ENCODE measurements at regions not wholly inside any gene's neighbourhood (a gene's known extent, or its start where the extent isn't known, plus 50 kb on each side); places are given as distances from the start of the nearest gene placed in this dataset.
"Not testable (repeated sequence)": the region's sequence is repeated elsewhere in the genome, so short reads cannot be mapped to it uniquely, and the experiment has no call there.

DNA sequence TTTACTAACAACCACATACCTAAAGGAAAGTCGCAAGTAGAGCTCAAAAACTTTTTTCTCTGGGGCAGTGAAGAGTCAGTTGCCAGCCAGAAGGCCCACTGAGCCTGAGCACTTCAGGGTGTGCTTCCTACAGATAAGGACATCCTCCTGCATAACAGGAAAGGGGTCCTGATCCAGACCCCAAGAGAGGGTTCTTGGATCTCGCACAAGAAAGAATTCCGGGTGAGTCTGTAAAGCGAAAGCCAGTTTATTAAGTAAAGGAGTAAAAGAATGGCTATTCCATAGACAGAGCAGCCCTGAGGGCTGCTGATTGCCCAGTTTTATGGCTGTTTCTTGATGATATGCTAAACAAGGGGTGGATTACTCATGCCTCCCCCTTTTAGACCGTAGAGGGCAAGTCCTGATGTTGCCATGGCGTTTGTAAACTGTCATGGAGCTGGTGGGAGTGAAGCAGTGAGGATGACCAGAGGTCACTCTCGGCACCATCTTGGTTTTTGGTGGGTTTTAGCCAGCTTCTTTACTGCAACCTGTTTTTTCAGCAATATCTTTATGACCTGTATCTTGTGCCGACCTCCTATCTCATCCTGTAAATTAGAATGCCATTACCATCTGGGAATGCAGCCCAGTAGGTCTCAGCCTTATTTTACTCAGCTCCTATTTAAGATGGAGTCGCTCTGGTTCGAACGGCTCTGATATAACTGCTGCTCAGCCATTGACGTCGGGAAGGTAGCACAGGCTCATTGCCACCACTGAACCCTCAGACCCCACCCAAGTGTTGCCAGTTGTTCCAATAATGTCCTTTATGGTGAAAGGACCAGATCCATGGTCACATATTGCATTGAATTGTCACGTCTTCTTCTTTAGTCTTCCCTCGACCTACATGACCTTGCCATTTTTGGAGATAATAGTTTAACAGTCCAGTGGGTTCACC, 96.6 kb upstream of the ERRFI1 start:
- no peaks in the 10 kb centered on the region for H3K9me3 Mint-ChIP-seq
- no peaks in the 10 kb centered on the region for H3K36me3 Mint-ChIP-seq (ENCODE audit: low read depth)
- H3K27me3 Mint-ChIP-seq: peaks cover 2% of the 10 kb centered on the region

DNA sequence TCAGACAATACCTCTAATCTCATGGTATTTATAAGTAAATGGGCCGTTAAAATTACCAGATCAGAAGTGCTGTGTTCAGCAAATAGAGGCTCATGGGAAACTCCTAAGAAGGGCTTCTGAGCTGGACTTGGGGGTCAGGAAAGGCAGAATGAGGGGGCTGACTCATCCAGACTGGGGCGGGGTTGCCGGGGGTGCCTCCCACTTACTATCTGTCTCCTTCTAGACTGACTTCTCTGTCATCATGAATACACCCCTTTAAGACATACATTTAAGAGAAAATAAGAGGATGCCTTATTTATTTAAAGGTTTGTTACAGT, 96.0 kb upstream of the ERRFI1 start:
- H3K4me1 Mint-ChIP-seq (ENCODE audit: low read depth): peaks cover 29% of the 10 kb centered on the region
- no peaks in the 10 kb centered on the region for H3K9me3 Mint-ChIP-seq
- peaks cover 2% of the 10 kb centered on the region for H3K27me3 Mint-ChIP-seq
- peak overlapping the region; percentile 68 for H3K27ac Mint-ChIP-seq
- H3K36me3 Mint-ChIP-seq (ENCODE audit: low read depth): no peaks in the 10 kb centered on the region
- intact Hi-C loops (cut with micrococcal nuclease): no loop called here
- no peak overlapping the region for H3K4me3 Mint-ChIP-seq

More for the DNA sequence above, 96.6 kb upstream of the ERRFI1 start:
- intact Hi-C loops (cut with micrococcal nuclease): no loop called here
- no peak overlapping the region for H3K4me3 Mint-ChIP-seq
- H3K27ac Mint-ChIP-seq: no peak overlapping the region
- peaks cover 33% of the 10 kb centered on the region for H3K4me1 Mint-ChIP-seq (ENCODE audit: low read depth)

DNA sequence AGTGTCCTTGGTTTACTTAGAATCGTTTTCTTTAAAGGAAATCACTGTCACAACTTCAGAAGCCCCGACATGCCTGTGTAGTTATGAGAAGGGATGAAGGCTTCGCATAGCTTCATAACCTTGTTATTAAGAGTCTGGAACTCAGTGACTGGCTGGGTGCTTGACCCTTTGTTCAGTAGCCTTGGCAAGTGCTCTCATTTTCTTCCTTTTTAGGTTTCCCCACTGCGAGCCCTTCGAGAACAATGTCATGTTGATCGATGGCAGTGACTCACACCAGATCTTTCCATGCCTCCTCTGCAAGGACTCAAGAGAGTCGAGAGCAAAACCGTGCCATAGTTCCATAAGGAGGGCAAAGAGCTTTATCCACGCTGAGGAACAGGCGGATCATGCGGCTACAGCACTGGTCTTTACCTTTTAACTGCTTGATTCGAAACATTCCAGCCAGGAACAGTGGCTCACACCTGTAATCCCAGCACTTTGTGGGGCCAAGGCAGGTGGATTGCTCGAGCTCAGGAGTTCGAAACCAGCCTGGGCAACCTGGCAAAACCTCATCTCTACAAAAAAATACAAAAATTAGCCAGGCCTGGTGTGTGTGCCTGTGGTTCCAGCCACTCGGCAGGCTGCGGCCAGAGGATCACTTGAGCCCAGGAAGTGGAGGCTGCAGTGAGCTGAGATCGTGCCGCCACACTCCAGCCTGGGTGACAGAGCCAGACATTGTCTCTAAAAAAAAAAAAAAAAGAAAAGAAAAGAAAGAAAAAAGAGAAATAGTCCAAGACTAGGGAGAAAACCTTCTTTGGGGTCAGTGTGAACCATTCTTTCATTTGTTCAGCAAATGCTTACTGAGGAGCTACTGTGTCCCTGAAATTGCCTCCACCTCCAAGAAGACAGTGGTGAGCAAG, 95.4 kb upstream of the ERRFI1 start:
- no peaks in the 10 kb centered on the region for H3K9me3 Mint-ChIP-seq
- intact Hi-C loops (cut with micrococcal nuclease): no loop called here
- H3K27me3 Mint-ChIP-seq: peaks cover 2% of the 10 kb centered on the region
- no peaks in the 10 kb centered on the region for H3K36me3 Mint-ChIP-seq (ENCODE audit: low read depth)
- H3K4me3 Mint-ChIP-seq: no peak overlapping the region
- peaks cover 28% of the 10 kb centered on the region for H3K4me1 Mint-ChIP-seq (ENCODE audit: low read depth)
- peak overlapping the region; percentile 68 for H3K27ac Mint-ChIP-seq

DNA sequence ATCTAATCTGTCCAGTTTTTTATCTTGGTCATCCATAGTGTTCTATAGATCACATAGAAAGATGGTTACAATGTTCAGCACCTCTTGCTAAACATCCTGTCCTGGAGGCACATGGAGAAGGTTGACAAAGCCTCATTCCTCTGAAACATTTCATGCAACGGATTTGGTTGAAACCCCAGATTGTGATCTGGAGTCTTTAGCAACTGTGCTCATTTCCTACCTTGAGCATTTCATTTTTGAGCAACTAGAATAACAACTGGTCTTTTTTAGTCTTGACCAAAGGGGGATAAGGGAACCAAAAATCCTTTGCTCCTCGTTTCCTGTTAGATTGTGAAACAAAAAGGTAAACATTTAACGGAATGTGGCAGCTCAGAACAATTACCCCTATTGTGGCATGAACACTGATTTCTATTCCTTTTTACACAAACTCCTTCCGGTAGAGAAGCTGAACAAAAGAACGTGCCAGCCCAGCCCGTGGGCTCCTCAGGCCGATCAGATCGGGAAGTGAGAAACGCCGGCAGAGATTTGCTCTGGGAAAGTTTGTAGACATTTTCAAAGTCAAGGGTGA, 94.7 kb upstream of the ERRFI1 start:
- H3K4me3 Mint-ChIP-seq: peak overlapping the region; percentile 37
- peaks cover 2% of the 10 kb centered on the region for H3K27me3 Mint-ChIP-seq
- intact Hi-C loops (cut with micrococcal nuclease): no loop called here
- H3K36me3 Mint-ChIP-seq (ENCODE audit: low read depth): no peaks in the 10 kb centered on the region
- no peaks in the 10 kb centered on the region for H3K9me3 Mint-ChIP-seq
- peaks cover 30% of the 10 kb centered on the region for H3K4me1 Mint-ChIP-seq (ENCODE audit: low read depth)
- H3K27ac Mint-ChIP-seq: peak overlapping the region; percentile 68

DNA sequence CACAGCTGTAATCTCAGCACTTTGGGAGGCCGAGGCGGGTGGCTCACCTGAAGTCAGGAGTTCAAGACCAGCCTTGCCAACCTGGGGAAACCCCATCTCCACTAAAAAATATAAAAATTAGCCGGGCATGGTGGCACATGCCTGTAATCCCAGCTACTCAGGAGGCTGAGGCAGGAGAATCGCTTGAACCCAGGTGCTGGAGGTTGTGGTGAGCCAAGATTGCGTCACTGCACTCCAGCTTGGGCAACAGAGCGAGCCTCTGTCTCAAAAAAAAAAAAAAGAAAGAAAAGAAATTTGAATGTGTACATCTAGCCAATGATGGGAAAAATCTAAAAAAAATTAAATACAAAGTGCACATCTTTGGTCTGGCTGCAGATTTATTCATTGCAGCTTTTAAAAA, 92.6 kb upstream of the ERRFI1 start:
- not testable (repeated sequence) for H3K36me3 Mint-ChIP-seq (ENCODE audit: low read depth); H3K9me3 Mint-ChIP-seq; H3K27ac Mint-ChIP-seq

DNA sequence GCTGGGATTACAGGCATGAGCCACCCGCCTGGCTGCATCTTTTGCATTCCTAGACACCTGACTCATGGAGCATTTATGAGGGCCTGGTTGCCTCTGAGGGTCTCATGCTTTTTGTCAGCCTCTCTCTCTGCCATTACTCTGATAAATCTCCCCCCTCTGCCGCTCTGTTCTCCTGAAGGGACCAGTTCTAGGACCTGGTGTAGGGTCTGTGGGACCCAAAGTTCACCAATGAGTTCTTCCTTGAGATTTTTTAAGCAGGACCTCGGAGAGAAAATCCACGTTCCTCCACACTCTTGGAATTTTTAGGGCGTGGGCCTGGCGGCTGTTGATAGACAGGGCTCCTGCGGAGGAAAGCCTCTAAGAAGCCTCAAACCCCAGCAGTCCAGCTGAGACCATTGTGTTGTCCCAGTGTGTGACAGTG, 91.9 kb upstream of the ERRFI1 start:
- peaks cover 3% of the 10 kb centered on the region for H3K27me3 Mint-ChIP-seq
- H3K36me3 Mint-ChIP-seq (ENCODE audit: low read depth): no peaks in the 10 kb centered on the region
- intact Hi-C loops (cut with micrococcal nuclease): no loop called here
- peaks cover 34% of the 10 kb centered on the region for H3K4me1 Mint-ChIP-seq (ENCODE audit: low read depth)
- H3K4me3 Mint-ChIP-seq: no peak overlapping the region
- no peaks in the 10 kb centered on the region for H3K9me3 Mint-ChIP-seq
- peak overlapping the region; percentile 39 for H3K27ac Mint-ChIP-seq

More for the DNA sequence above, 92.6 kb upstream of the ERRFI1 start:
- intact Hi-C loops (cut with micrococcal nuclease); H3K27me3 Mint-ChIP-seq; H3K4me3 Mint-ChIP-seq: not testable (repeated sequence)
- H3K4me1 Mint-ChIP-seq (ENCODE audit: low read depth): peaks cover 34% of the 10 kb centered on the region

DNA sequence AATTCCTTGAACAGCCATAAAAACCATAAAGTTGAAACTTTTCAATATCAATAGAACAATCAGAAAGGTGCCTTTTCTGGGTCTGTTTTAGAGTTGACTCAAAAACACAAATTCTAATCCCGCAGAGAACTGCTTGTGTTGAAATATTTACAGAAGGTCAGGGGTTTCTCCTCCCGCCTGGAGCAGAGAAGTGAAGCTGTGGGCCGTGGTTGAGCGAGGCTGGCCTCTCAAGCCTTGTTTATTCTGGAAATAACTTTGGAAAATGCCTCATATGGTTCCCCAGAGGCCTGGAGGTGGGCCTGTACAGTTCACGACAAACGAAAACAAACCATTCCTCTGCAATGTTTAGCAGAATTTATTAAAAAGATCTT, 90.8 kb upstream of the ERRFI1 start:
- Mint-ChIP-seq H3K27ac (no peak overlapping the region), H3K4me1 (ENCODE audit: low read depth) (peaks cover 29% of the 10 kb centered on the region), H3K27me3 (peaks cover 5% of the 10 kb centered on the region), H3K4me3 (no peak overlapping the region), H3K9me3 (no peaks in the 10 kb centered on the region), H3K36me3 (ENCODE audit: low read depth) (no peaks in the 10 kb centered on the region)
- intact Hi-C loops (cut with micrococcal nuclease): no loop called here

DNA sequence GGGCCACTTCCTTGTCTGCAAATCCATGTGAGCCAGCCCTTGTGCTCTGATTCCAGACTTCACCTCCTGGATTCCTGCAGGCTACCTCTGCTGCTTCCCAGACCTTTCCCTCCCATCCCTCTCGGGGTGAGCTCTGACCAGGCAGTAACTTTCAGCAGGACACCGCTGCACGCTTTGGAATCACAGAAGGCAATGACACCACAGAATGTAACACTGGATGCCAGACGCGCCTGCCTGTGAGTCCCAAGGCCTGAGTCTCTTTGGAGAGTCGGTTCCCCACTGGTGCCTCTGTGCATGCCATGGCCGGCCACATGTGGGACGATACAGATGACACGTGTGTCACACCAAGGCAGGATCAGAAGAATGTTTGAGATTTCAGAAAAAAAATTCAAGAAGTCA, 89.7 kb upstream of the ERRFI1 start:
- Mint-ChIP-seq H3K9me3 (no peaks in the 10 kb centered on the region), H3K36me3 (ENCODE audit: low read depth) (no peaks in the 10 kb centered on the region), H3K4me3 (no peak overlapping the region), H3K27ac (no peak overlapping the region), H3K27me3 (peaks cover 5% of the 10 kb centered on the region), H3K4me1 (ENCODE audit: low read depth) (peaks cover 18% of the 10 kb centered on the region)
- intact Hi-C loops (cut with micrococcal nuclease): no loop called here

DNA sequence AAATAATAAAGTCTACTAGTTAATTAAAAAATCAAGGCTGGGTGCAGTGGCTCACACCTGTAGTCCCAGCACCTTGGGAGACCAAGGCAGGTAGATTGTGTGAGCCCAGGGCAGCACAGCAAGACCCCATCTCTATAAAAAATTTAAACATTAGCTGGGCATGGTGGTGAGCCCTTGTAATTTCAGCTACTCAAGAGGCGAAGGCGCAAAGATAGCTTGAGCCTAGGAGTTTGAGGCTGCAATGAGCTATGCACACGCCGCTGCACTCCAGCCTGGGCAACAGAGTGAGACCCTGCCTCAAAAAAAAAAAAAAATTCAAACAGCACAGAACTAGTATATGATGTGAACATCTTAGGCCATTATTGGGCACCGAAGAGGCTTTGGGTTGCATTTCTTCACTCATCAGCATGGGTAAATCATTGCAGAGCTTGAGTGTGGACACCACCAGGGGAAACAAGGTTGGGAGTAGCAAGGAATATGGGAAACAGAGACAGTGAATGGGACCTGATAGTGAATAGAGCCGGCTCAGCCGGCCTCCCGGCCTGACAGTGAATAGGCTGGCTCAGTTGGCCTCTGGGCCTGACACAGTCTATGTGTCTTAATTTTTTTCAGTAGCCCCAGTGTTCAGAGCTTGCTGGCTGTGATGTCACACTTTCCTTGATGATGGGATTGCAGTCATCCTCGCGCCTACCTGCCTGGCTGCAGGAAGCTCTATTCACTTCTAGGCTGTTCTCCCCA, 89.1 kb upstream of the ERRFI1 start:
- H3K4me1 Mint-ChIP-seq (ENCODE audit: low read depth): peaks cover 15% of the 10 kb centered on the region
- H3K4me3 Mint-ChIP-seq: no peak overlapping the region
- no peak overlapping the region for H3K27ac Mint-ChIP-seq
- H3K36me3 Mint-ChIP-seq (ENCODE audit: low read depth): no peaks in the 10 kb centered on the region
- intact Hi-C loops (cut with micrococcal nuclease): no loop called here
- no peaks in the 10 kb centered on the region for H3K9me3 Mint-ChIP-seq
- H3K27me3 Mint-ChIP-seq: peaks cover 5% of the 10 kb centered on the region

DNA sequence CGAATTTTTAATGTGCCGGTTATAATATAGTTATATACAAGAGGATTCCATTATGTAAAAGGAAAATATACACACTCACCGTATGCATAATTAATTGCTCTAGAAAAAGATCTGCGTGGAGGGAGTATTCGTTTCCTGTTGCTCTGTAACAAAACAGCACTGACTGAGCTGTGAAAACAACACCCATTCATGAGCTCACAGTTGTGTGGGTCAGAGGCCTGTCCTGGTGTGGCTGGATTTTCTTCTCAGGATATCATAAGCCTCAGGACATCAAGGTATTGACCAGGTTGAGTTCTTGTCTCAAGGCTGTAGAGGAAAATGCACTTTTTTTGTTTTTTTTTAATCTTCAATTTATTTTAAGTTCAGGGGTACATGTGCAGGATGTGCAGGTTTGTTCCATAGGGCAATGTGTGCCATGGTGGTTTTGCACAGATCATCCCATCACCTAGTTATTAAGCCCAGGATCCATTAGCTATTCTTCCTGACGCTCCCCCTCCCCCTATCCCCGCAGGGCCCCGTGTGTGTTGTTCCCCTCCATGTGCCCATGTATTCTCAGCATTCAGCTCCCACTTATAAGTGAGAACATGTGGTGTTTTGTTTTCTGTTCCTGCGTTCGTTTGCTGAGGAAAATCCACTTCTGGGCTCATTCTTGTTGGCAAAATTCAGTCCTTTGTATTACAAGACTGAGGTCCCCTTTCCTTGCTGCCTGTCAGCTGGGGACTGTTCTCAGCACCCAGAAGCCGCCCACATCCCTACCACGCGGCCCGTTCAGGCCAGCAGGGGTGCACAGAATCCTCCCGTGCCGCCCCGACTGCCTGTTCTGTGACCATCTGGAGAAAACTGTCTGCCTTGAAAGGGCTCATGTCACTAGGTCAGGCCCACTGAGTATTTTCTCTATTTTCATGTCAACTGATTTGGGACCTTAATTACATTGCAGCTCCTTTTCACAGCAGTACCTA, 87.4 kb upstream of the ERRFI1 start:
- H3K4me1 Mint-ChIP-seq (ENCODE audit: low read depth): peaks cover 15% of the 10 kb centered on the region
- no peaks in the 10 kb centered on the region for H3K9me3 Mint-ChIP-seq
- intact Hi-C loops (cut with micrococcal nuclease): no loop called here
- H3K4me3 Mint-ChIP-seq: no peak overlapping the region
- H3K27ac Mint-ChIP-seq: no peak overlapping the region
- no peaks in the 10 kb centered on the region for H3K36me3 Mint-ChIP-seq (ENCODE audit: low read depth)
- H3K27me3 Mint-ChIP-seq: peaks cover 5% of the 10 kb centered on the region

DNA sequence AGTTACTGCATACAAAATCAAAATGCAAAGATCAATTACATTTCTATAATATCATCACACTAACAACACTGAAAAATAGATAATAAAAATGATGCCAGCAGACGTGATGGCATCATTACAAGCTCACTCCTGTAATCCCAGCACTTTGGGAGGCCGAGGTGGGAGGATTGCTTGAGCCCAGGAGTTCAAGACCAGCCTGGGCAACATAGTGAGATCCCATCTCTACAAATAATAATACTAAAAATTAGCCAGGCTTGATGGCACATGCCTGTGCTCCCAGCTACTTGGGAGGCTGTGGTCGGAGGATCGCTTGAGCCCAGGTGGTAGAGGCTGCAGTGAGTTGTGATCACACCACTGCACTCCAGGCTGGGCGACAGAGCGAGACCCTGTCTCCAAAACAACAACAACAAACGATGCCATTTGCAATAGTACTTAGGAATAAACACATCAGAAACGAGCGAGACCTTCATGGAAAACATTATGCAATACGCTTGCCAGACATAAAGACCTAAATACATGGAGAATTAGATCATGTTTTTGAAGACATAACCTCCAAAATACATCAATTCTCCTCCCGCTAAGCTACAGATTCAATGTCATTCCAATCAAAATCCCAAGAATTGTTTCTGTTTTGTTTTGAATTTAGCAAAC, 86.6 kb upstream of the ERRFI1 start:
- Mint-ChIP-seq H3K27ac (no peak overlapping the region), H3K4me3 (no peak overlapping the region), H3K4me1 (ENCODE audit: low read depth) (peaks cover 15% of the 10 kb centered on the region), H3K36me3 (ENCODE audit: low read depth) (no peaks in the 10 kb centered on the region), H3K27me3 (peaks cover 4% of the 10 kb centered on the region), H3K9me3 (no peaks in the 10 kb centered on the region)
- intact Hi-C loops (cut with micrococcal nuclease): no loop called here

DNA sequence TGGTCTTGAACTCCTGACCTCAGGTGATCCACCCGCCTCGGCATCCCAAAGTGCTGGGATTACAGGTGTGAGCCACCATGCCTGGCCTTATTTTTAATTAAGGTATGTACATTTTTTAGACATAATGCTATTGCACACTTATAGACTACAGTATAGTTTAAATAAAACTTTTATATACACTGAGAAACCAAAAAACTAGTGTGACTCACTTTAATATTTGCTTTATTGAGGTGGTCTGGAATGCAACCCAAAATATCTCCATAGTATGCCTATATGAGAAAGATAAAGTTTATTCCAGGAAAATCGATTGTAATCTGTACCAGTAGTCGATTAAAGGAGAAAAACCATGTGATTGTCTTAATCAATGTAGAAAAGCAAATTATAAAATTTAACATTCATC, 85.5 kb upstream of the ERRFI1 start:
- Mint-ChIP-seq H3K9me3 (no peaks in the 10 kb centered on the region), H3K27me3 (peaks cover 4% of the 10 kb centered on the region), H3K4me1 (ENCODE audit: low read depth) (peaks cover 18% of the 10 kb centered on the region), H3K27ac (no peak overlapping the region), H3K36me3 (ENCODE audit: low read depth) (no peaks in the 10 kb centered on the region), H3K4me3 (no peak overlapping the region)
- intact Hi-C loops (cut with micrococcal nuclease): no loop called here

Measured in dendritic cell treated with granulocyte-macrophage colony-stimulating factor and Interleukin-4, amounts not matched to agents 40 ng/mL and 50 ng/mL, for 4 days (primary cell).